Spleen (tissue), 7 donors: ENCODE measurements at regions not wholly inside any gene's neighbourhood (a gene's known extent, or its start where the extent isn't known, plus 50 kb on each side); places are given as distances from the start of the nearest gene placed in this dataset.

ENCODE experiments used
- CTCF ChIP-seq, 11 experiments: fragments of 200-600 bp in 7 of 11; fragments of 450-650 bp in 4 of 11; sonication (generic) in 4 of 11; IDR thresholded peaks in 8 of 11; conservative IDR thresholded peaks in 3 of 11; 1 replicate in 7 of 11; 2 replicates in 4 of 11; pipeline versions ENCODE4 v1.4.0 to v1.8.0; 2016 to 2021; ENCODE audit warnings: antibody characterized with exemption in 11 of 11, inconsistent platforms in 4 of 11, mild to moderate bottlenecking in 1 of 11
- POLR2AphosphoS5 ChIP-seq, 3 donors: sonication (generic); formaldehyde crosslinking; IDR thresholded peaks; one replicate each; pipeline ENCODE4 v1.5.1; 2017; ENCODE audit warnings: antibody characterized with exemption in 3 of 3
- donor health status: DM: no; HTN: no; CAD: no; lungs with moderate emphysema.
- donor health status: DM: no; HTN: no; CAD: no.
- donor health status: DM: no; HTN: no; CAD: no.

- no peak for TF ChIP-seq POLR2AphosphoS5 (IDR thresholded peaks at IDR 0.05)
- TF ChIP-seq CTCF (IDR thresholded peaks at IDR 0.05 in 8 of 11, conservative IDR thresholded peaks at IDR 0.05 in 3 of 11), result no peak
These were observed 70.1 kb upstream of the TCERG1L start for GRCh38 chr10:131381576-131381975.
